HPDE6-E6E7 (cell line): ENCODE measurements at regions not wholly inside any gene's neighbourhood (a gene's known extent, or its start where the extent isn't known, plus 50 kb on each side); places are given as distances from the start of the nearest gene placed in this dataset.
"Not testable (repeated sequence)": the region's sequence is repeated elsewhere in the genome, so short reads cannot be mapped to it uniquely, and the experiment has no call there.

Experiments
- DNase-seq: peaks from one replicate; pipeline ENCODE4 v3.0.0; 2011; ENCODE audit warnings: missing footprints; ENCODE audit errors: extremely low spot score

GRCh38 chr7:32224276-32224675, 154.1 kb upstream of the PDE1C start:
- no peak for DNase-seq

- no peak for DNase-seq
Observed at GRCh38 chr7:32223721-32224120, 153.5 kb upstream of the PDE1C start.

GRCh38 chr7:32223071-32223650, 153.0 kb upstream of the PDE1C start:
- DNase-seq = no peak

- no peak for DNase-seq
Observed at GRCh38 chr7:32222251-32222900, 152.2 kb upstream of the PDE1C start.

- no peak for DNase-seq
Observed at GRCh38 chr7:32221736-32222135, 151.5 kb upstream of the PDE1C start.

GRCh38 chr7:32221056-32221455, 150.8 kb upstream of the PDE1C start:
- no peak for DNase-seq

GRCh38 chr7:32219831-32220230, 149.6 kb upstream of the PDE1C start:
- DNase-seq = not testable (repeated sequence)

GRCh38 chr7:32219416-32219815, 149.2 kb upstream of the PDE1C start:
- DNase-seq = no peak

- DNase-seq = no peak
Observed at GRCh38 chr7:32218741-32219288, 148.6 kb upstream of the PDE1C start.

- no peak for DNase-seq
Observed at GRCh38 chr7:32218154-32218467, 147.9 kb upstream of the PDE1C start.

- no peak for DNase-seq
Observed at GRCh38 chr7:32217341-32218153, 147.3 kb upstream of the PDE1C start.

GRCh38 chr7:32216759-32217158, 146.6 kb upstream of the PDE1C start:
- DNase-seq = no peak

GRCh38 chr7:32215697-32216096, 145.5 kb upstream of the PDE1C start:
- no peak for DNase-seq

- no peak for DNase-seq
Observed at GRCh38 chr7:32214913-32215312, 144.7 kb upstream of the PDE1C start.

GRCh38 chr7:32212321-32212720, 142.1 kb upstream of the PDE1C start:
- no peak for DNase-seq

GRCh38 chr7:32206987-32207386, 136.8 kb upstream of the PDE1C start:
- no peak for DNase-seq

- DNase-seq = no peak
Observed at GRCh38 chr7:32206488-32206887, 136.3 kb upstream of the PDE1C start.

- not testable (repeated sequence) for DNase-seq
Observed at GRCh38 chr7:32205298-32205824, 135.2 kb upstream of the PDE1C start.

- peak; percentile 50 for DNase-seq
Observed at GRCh38 chr7:32204361-32205018, 134.3 kb upstream of the PDE1C start.

GRCh38 chr7:32200646-32201045, 130.4 kb upstream of the PDE1C start:
- no peak for DNase-seq

- DNase-seq = no peak
Observed at GRCh38 chr7:32194537-32194936, 124.3 kb upstream of the PDE1C start.

GRCh38 chr7:32191305-32191704, 121.1 kb upstream of the PDE1C start:
- DNase-seq = no peak
